DND-41 (cell line): ENCODE measurements at regions not wholly inside any gene's neighbourhood (a gene's known extent, or its start where the extent isn't known, plus 50 kb on each side); places are given as distances from the start of the nearest gene placed in this dataset.

Source experiments
- EZH2 ChIP-seq: IDR thresholded peaks from 3 replicates; pipeline ENCODE4 v1.6.1; 2012; ENCODE audit warnings: borderline replicate concordance, low read depth, mild to moderate bottlenecking, moderate library complexity, low read length, inconsistent platforms; ENCODE audit not compliant: severe bottlenecking
- TF ChIP-seq, protein P1 (sequence below): IDR thresholded peaks from 2 replicates; pipeline ENCODE4 v1.5.1; 2012; ENCODE audit warnings: borderline replicate concordance, low read length, moderate library complexity, mild to moderate bottlenecking; ENCODE audit not compliant: poor library complexity, severe bottlenecking; ENCODE audit errors: extremely low read depth

DNA sequence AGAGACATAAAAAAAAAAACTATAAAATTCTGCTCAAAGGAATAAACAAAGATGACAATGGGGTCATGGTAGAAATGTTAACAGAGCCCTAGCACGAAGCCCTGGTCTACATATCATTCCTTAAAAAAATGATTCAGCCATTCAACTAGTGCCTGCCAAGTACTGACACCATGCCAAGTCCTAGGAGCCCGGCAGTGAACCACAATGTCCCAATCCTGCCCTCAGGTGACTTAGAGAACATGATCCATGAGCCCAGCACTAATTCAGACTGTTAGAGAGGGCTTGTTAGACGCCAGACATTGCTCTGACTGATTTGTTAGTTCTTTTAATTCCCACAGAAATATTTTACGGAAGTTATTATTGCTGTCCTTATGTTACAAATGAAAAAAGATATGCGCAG lies 67.3 kb upstream of the VWC2 start:
- TF ChIP-seq, protein P1, sequence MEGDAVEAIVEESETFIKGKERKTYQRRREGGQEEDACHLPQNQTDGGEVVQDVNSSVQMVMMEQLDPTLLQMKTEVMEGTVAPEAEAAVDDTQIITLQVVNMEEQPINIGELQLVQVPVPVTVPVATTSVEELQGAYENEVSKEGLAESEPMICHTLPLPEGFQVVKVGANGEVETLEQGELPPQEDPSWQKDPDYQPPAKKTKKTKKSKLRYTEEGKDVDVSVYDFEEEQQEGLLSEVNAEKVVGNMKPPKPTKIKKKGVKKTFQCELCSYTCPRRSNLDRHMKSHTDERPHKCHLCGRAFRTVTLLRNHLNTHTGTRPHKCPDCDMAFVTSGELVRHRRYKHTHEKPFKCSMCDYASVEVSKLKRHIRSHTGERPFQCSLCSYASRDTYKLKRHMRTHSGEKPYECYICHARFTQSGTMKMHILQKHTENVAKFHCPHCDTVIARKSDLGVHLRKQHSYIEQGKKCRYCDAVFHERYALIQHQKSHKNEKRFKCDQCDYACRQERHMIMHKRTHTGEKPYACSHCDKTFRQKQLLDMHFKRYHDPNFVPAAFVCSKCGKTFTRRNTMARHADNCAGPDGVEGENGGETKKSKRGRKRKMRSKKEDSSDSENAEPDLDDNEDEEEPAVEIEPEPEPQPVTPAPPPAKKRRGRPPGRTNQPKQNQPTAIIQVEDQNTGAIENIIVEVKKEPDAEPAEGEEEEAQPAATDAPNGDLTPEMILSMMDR = no peak
- TF ChIP-seq EZH2 = no peak
